ENCODE measurements at regions not wholly inside any gene's neighbourhood (a gene's known extent, or its start where the extent isn't known, plus 50 kb on each side); places are given as distances from the start of the nearest gene placed in this dataset.

GRCh38 chr20:52075400-52075799, 116.2 kb downstream of the ZFP64 start:
- TF ChIP-seq CTCF (IDR thresholded peaks at IDR 0.05) (no peak), POLR2A (IDR thresholded peaks at IDR 0.05) (no peak)

Data from testis (tissue), 2 donors.